ENCODE measurements at regions not wholly inside any gene's neighbourhood (a gene's known extent, or its start where the extent isn't known, plus 50 kb on each side); places are given as distances from the start of the nearest gene placed in this dataset.

GRCh38 chr13:48146122-48146521 is 51.2 kb upstream of the MED4 start:
- no peak overlapping the region for H3K4me3 ChIP-seq (ENCODE audit: low read length)
- no peak overlapping the region for H3K27ac ChIP-seq (ENCODE audit: low read depth, low read length)
- no peaks in the 10 kb centered on the region for H3K9me3 ChIP-seq (ENCODE audit: insufficient read depth, low read depth, low read length)
- H3K27me3 ChIP-seq (ENCODE audit: insufficient read depth, low read length): no peaks in the 10 kb centered on the region
- no peaks in the 10 kb centered on the region for H3K4me1 ChIP-seq (ENCODE audit: insufficient read depth, low read length)
- no peaks in the 10 kb centered on the region for H3K36me3 ChIP-seq (ENCODE audit: insufficient read depth, low read length)
- 86% methylated on average over 1 of the region's 1 CpG for WGBS
- H3K9ac ChIP-seq (ENCODE audit: low read depth, low read length): no peak overlapping the region
